ENCODE measurements at regions not wholly inside any gene's neighbourhood (a gene's known extent, or its start where the extent isn't known, plus 50 kb on each side); places are given as distances from the start of the nearest gene placed in this dataset.
"Not testable (repeated sequence)": the region's sequence is repeated elsewhere in the genome, so short reads cannot be mapped to it uniquely, and the experiment has no call there.

DNA sequence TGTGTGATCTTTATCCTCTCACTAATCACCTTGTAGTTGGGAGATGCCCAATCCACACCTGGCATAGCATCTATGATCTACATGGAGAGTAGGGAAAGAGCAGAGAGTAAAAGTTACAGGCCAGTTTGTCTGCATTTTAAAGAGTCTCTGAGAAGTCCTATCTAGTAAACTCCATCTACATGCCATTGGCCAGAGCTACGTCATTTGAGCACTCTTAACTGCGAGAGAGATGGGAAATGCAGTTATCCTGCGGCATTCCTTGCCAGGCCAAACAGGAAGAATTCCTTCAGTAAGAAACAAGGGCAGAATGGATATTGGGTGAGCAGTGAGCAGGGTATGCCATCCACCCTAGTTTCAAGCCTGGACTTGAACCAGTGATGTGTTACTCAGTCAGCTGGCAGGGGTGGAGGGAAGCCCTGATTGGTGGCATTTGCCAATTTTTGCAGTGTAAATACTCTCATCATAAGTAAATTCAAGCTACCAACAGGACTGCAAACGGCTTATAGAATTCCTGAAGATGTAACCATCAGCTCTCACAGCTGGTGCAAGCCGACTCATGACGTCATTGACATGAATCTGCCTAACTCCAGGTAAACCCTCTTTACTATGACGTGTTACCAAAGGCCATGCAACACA, 156.8 kb upstream of the MSX2 start:
- DNase-seq, result no peak

DNA sequence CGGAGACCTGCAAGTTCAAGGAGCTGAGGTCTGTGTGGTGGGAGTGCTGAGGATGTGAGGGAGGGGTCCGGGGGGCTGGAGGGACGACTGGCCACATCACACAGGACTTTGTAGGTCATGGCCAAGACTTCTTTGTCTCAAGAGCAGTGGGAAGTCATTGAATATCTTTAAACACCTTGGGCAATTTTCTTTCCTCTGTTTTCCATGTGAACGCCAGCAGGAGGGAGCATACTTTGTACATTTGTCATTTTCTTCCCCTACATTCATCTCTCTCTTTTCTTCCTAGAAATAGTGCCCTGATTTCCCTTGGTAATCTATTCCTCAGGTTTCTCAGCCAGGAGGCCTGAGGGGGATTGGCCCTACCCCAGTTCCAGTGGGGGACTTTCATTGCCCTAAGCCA, 153.7 kb upstream of the MSX2 start:
- DNase-seq, result no peak

DNA sequence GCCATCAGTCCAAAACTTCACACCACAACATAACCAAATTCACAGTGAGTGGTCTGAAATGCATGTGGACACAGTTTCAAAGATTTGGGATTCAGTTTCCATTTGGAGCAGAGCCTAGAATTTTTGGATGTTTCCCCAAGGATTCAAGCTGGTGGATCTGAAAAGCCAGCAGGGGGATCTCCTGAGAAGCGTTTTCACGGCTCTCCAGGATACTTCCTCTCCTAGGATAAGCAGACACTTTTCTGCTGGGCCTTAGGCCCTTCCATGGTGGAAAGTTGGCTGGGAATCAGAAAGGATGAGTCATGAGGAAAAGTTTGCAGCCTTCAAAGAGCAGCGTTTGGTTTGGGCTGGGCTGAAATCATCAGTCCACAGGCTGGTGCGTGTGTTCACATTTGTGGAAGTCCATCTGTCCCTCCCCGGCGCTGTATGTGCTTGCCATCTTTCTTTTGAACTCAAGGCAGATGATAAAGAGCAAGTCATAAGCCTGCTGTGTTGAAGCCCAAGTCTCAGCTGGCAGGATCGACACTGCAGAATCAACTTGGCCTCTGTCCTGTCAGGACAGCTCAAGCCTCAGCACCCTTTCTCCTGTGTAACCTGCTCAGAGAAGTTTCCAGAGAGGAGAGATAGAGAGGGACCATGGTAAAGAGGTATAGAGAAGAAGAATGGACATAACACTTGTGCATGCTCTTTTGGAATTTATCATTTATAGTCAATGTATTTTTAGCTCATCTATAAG, 152.6 kb upstream of the MSX2 start:
- no peak for DNase-seq

- no peak for DNase-seq
Measured at GRCh38 chr5:174572591-174572990, 151.8 kb upstream of the MSX2 start.

- no peak for DNase-seq
Measured at GRCh38 chr5:174573221-174573994, 151.0 kb upstream of the MSX2 start.

GRCh38 chr5:174575043-174575442, 149.3 kb upstream of the MSX2 start:
- DNase-seq, result no peak

- DNase-seq, result no peak
Measured at GRCh38 chr5:174576042-174576441, 148.3 kb upstream of the MSX2 start.

GRCh38 chr5:174581479-174581878, 142.9 kb upstream of the MSX2 start:
- no peak for DNase-seq

DNA sequence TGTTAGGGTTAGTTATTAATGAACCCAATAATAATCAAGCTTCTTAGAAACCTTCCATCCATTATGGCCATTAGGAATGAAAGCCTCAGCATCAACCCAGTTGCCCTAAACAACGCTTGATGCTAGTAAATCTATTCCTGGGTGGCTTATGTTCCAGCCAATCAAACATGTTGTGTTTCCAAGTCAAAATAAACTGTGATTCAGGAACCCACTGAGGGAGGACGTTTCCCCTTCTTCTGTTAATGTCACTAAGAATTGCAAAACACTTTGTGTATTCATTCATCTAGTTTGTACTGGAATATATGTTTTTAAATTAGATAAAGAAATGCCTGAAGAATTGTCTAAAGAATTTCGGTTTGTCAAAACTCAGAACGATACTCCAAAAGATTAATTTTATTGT, 142.5 kb upstream of the MSX2 start:
- no peak for DNase-seq

DNA sequence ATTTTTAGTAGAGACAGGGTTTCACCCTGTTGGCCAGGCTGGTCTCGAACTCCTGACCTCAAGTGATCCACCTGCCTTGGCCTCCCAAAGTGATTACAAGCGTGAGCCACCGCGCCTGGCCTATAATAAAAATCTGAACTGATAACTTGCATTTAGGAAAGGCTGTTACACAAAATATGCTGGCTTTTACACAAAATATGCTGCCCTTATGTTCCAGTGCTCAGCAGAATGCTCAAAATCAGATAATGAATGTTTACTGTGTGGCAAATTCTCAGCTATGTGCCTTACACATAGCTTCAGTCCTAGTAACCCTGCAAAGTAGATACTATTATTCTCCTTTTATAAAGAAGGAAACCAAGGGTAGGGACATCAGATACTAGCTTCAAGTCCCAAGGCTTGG, 141.3 kb upstream of the MSX2 start:
- DNase-seq, result no peak

GRCh38 chr5:174585472-174585871, 138.9 kb upstream of the MSX2 start:
- no peak for DNase-seq

DNA sequence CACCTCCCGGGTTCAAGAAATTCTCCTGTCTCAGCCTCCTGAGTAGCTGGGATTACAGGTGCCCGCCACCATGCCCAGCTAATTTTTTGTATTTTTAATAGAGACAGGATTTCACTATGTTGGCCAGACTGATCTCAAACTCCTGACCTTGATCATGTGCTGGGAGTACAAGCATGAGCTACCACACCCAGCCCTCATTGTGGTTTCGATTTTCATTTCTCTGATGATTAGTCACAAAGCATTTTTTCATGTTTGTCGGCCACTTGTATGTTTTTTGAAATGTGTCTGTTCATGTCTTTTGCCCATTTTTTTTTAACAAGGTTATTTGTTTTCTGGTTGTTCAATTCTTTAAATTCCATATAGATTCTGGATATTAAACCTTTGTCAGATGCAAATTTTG, 138.2 kb upstream of the MSX2 start:
- not testable (repeated sequence) for DNase-seq

- no peak for DNase-seq
Measured at GRCh38 chr5:174589011-174589410, 135.4 kb upstream of the MSX2 start.

DNA sequence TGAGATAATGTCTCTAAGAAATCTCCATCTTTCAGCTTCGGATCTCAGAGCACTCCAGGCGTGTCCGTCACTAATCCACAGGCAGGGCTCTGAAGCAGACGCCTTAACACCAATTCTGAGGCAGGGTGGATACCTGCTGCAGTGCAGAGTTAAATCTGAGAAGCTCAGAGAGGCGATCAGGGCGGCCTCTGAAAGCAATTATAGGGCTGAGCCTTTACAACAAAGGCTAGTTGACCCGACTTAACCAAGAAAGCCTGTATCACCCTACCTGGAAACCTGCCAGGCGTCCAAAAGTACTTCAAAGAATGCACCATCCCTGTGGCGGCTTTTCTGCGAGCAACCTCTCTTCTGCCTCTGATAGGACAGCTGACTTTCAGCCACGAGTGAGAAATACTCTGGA, 134.8 kb upstream of the MSX2 start:
- DNase-seq, result no peak

GRCh38 chr5:174590820-174591219, 133.6 kb upstream of the MSX2 start:
- no peak for DNase-seq

GRCh38 chr5:174596429-174596828, 128.0 kb upstream of the MSX2 start:
- DNase-seq, result no peak

DNA sequence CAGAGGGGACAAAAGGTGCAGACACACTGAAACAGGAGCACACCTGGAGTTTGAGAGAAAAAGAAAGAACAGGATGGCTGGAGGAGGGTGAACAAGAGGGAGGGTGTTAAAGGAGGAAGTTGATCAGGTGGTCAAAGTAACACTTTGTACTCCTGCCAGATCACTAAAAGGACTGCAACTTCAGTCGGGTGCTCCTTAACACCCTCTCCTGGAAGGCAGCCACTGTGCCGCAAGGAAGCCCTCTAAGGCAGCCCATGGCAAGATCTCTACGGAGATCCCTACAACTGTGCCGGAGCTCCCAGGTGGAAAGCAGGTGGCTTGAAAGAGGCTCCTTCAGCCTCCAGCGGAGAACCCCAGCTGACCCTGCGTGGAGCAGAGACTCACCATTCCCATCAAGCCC, 124.4 kb upstream of the MSX2 start:
- DNase-seq, result no peak

DNA sequence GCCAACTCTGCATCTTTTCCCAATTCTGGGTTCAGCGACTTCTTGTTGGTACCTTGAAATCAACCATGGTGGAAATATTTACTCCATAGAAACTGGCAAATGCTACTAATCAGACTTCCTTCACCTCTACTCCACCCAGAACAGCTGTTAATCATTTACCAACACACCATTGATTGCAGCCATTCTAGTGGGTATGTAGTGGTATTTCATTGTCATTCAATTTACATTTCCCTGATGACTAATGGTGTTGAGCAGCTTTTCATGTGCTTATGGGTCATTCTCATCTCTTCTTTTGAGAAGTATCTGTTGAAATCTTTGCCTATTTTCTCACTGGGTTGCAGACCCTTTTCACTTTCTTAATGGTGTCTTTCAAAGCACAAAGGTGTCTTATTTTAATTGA, 122.4 kb upstream of the MSX2 start:
- DNase-seq, result no peak

- DNase-seq, result no peak
Measured at GRCh38 chr5:174606153-174606552, 118.2 kb upstream of the MSX2 start.

DNA sequence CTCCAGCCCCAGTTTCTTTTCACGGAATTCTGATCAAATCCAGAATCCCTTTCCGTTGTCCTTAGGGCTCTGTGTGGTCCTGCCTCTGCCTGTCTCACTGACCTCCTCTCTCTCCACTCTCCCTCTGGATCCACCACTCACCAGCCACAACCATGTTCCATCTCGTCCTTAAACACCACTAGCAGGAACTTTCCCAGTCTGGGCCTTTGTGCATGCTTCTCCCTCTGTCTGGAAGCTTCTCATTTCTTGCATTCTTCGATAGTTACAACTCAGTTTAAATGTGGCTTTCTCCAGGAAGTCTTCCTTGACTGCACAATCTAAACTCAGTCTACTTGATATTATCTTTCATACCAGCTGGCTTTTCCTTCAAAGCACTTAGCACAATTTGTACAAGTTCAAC, 117.7 kb upstream of the MSX2 start:
- DNase-seq, result no peak

- no peak for DNase-seq
Measured at GRCh38 chr5:174607205-174607604, 117.2 kb upstream of the MSX2 start.

DNA sequence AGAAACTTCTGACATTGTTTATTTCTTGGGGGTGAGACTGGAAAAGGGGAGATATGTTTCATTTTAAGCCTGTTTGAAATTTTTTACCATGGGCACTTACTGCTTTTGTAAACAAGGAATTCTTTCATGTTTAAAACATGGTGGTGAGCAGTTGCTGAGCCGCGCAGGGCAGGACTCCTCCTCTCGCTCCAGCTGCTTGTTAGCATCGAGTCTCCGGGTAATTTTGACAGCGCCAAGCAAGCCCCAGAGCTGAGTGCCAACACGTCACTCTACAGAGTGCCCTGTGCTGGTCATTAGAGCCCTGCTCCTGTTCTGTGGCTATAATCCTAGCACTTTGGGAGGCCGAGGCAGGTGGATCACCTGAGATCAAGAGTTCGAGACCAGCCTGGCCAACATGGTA, 116.5 kb upstream of the MSX2 start:
- no peak for DNase-seq

GRCh38 chr5:174608631-174609097, 115.7 kb upstream of the MSX2 start:
- no peak for DNase-seq

- no peak for DNase-seq
Measured at GRCh38 chr5:174609116-174609515, 115.3 kb upstream of the MSX2 start.

Data from NCI-H1048 (cell line).